ENCODE measurements at regions not wholly inside any gene's neighbourhood (a gene's known extent, or its start where the extent isn't known, plus 50 kb on each side); places are given as distances from the start of the nearest gene placed in this dataset.
"Not testable (repeated sequence)": the region's sequence is repeated elsewhere in the genome, so short reads cannot be mapped to it uniquely, and the experiment has no call there.

GRCh38 chr7:6999067-6999666 lies 173.1 kb upstream of the CCZ1B start:
- H3K4me1 ChIP-seq (ENCODE audit: insufficient read depth, low read length); H3K79me2 ChIP-seq (ENCODE audit: insufficient read depth, low read length); H3K27me3 ChIP-seq (ENCODE audit: insufficient read depth, low read length); H2AFZ ChIP-seq (ENCODE audit: low read length); H3K4me2 ChIP-seq (ENCODE audit: insufficient read depth, low read length); H3K9me3 ChIP-seq (ENCODE audit: low read depth, low read length); H3K36me3 ChIP-seq (ENCODE audit: insufficient read depth, low read length); H3K4me3 ChIP-seq (ENCODE audit: insufficient read depth, low read length); DNase-seq (ENCODE audit: insufficient read length, low spot score, missing footprints); H4K20me1 ChIP-seq (ENCODE audit: insufficient read depth, low read length); H3K27ac ChIP-seq (ENCODE audit: low read depth, low read length): not testable (repeated sequence)

GRCh38 chr7:7002418-7003062 lies 176.5 kb upstream of the CCZ1B start:
- Histone ChIP-seq H3K4me3 (ENCODE audit: insufficient read depth, low read length) (no peak overlapping the region), H3K9me3 (ENCODE audit: low read depth, low read length) (peaks cover 2% of the 10 kb centered on the region), H3K4me2 (ENCODE audit: insufficient read depth, low read length) (no peak overlapping the region), H3K79me2 (ENCODE audit: insufficient read depth, low read length) (no peaks in the 10 kb centered on the region), H3K36me3 (ENCODE audit: insufficient read depth, low read length) (no peaks in the 10 kb centered on the region), H3K4me1 (ENCODE audit: insufficient read depth, low read length) (no peaks in the 10 kb centered on the region), H2AFZ (ENCODE audit: low read length) (no peak overlapping the region), H3K27me3 (ENCODE audit: insufficient read depth, low read length) (peaks cover 4% of the 10 kb centered on the region), H4K20me1 (ENCODE audit: insufficient read depth, low read length) (no peaks in the 10 kb centered on the region), H3K27ac (ENCODE audit: low read depth, low read length) (no peak overlapping the region)
- TF ChIP-seq CTCF (IDR thresholded peaks at IDR 0.05; ENCODE audit: extremely low read depth, low read depth, low read length), result no peak
- no peak for DNase-seq (ENCODE audit: insufficient read length, low spot score, missing footprints)

- no peak overlapping the region for H3K4me2 ChIP-seq (ENCODE audit: insufficient read depth, low read length)
- H3K36me3 ChIP-seq (ENCODE audit: insufficient read depth, low read length), result no peaks in the 10 kb centered on the region
- TF ChIP-seq CTCF (IDR thresholded peaks at IDR 0.05; ENCODE audit: extremely low read depth, low read depth, low read length), result no peak
- no peak for DNase-seq (ENCODE audit: insufficient read length, low spot score, missing footprints)
- H4K20me1 ChIP-seq (ENCODE audit: insufficient read depth, low read length), result no peaks in the 10 kb centered on the region
- no peaks in the 10 kb centered on the region for H3K79me2 ChIP-seq (ENCODE audit: insufficient read depth, low read length)
- peaks cover 4% of the 10 kb centered on the region for H3K27me3 ChIP-seq (ENCODE audit: insufficient read depth, low read length)
- H3K4me3 ChIP-seq (ENCODE audit: insufficient read depth, low read length), result no peak overlapping the region
- no peak overlapping the region for H3K27ac ChIP-seq (ENCODE audit: low read depth, low read length)
- no peaks in the 10 kb centered on the region for H3K4me1 ChIP-seq (ENCODE audit: insufficient read depth, low read length)
- H2AFZ ChIP-seq (ENCODE audit: low read length), result no peak overlapping the region
- no peaks in the 10 kb centered on the region for H3K9me3 ChIP-seq (ENCODE audit: low read depth, low read length)
Observed at GRCh38 chr7:7005303-7005702, 177.0 kb upstream of the C1GALT1 start.

GRCh38 chr7:7005949-7006348 lies 176.4 kb upstream of the C1GALT1 start:
- H3K27ac ChIP-seq (ENCODE audit: low read depth, low read length), result not testable (repeated sequence)

GRCh38 chr7:7011241-7011640 lies 171.1 kb upstream of the C1GALT1 start:
- DNase-seq (ENCODE audit: insufficient read length, low spot score, missing footprints); H3K79me2 ChIP-seq (ENCODE audit: insufficient read depth, low read length); H2AFZ ChIP-seq (ENCODE audit: low read length); H3K4me1 ChIP-seq (ENCODE audit: insufficient read depth, low read length); H3K4me3 ChIP-seq (ENCODE audit: insufficient read depth, low read length); H3K27ac ChIP-seq (ENCODE audit: low read depth, low read length); H3K9me3 ChIP-seq (ENCODE audit: low read depth, low read length); H3K36me3 ChIP-seq (ENCODE audit: insufficient read depth, low read length); H3K4me2 ChIP-seq (ENCODE audit: insufficient read depth, low read length); H4K20me1 ChIP-seq (ENCODE audit: insufficient read depth, low read length): not testable (repeated sequence)
- peaks cover 16% of the 10 kb centered on the region for H3K27me3 ChIP-seq (ENCODE audit: insufficient read depth, low read length)

More at GRCh38 chr7:7005949-7006348, 176.4 kb upstream of the C1GALT1 start:
- not testable (repeated sequence) for H3K4me3 ChIP-seq (ENCODE audit: insufficient read depth, low read length); H3K4me2 ChIP-seq (ENCODE audit: insufficient read depth, low read length); H3K36me3 ChIP-seq (ENCODE audit: insufficient read depth, low read length); H3K27me3 ChIP-seq (ENCODE audit: insufficient read depth, low read length); H2AFZ ChIP-seq (ENCODE audit: low read length); H3K4me1 ChIP-seq (ENCODE audit: insufficient read depth, low read length); H4K20me1 ChIP-seq (ENCODE audit: insufficient read depth, low read length); H3K79me2 ChIP-seq (ENCODE audit: insufficient read depth, low read length); H3K9me3 ChIP-seq (ENCODE audit: low read depth, low read length); DNase-seq (ENCODE audit: insufficient read length, low spot score, missing footprints)

- H3K4me2 ChIP-seq (ENCODE audit: insufficient read depth, low read length); H3K27ac ChIP-seq (ENCODE audit: low read depth, low read length); H3K9me3 ChIP-seq (ENCODE audit: low read depth, low read length); H3K4me1 ChIP-seq (ENCODE audit: insufficient read depth, low read length); DNase-seq (ENCODE audit: insufficient read length, low spot score, missing footprints); H3K36me3 ChIP-seq (ENCODE audit: insufficient read depth, low read length); H3K4me3 ChIP-seq (ENCODE audit: insufficient read depth, low read length); H3K79me2 ChIP-seq (ENCODE audit: insufficient read depth, low read length); H4K20me1 ChIP-seq (ENCODE audit: insufficient read depth, low read length); H2AFZ ChIP-seq (ENCODE audit: low read length): not testable (repeated sequence)
- H3K27me3 ChIP-seq (ENCODE audit: insufficient read depth, low read length), result peaks cover 16% of the 10 kb centered on the region
Observed at GRCh38 chr7:7011751-7012150, 170.6 kb upstream of the C1GALT1 start.
